ENCODE measurements at regions not wholly inside any gene's neighbourhood (a gene's known extent, or its start where the extent isn't known, plus 50 kb on each side); places are given as distances from the start of the nearest gene placed in this dataset.

DNA sequence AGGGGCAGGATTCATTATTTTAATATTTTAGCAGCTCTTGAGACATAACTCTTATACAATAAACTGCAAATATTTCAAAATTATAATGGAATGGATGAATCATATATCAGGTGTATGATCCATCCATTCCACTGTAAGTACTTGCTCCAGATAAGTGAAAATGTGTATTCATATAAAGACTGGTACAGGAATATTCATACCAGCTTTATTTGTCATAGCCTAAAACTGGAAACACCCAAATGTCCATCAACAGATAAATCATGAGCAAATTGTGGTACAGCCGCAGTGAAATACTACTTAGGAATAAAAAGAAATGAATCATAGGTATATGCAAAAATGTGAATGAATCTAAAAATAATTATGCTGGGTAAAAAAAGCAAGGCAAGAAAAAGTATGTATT is 263.6 kb upstream of the SYT10 start:
- Histone ChIP-seq H3K4me2 (ENCODE audit: low read length) (no peak overlapping the region), H3K9me3 (ENCODE audit: insufficient read depth, low read length) (no peaks in the 10 kb centered on the region)
- no peak for TF ChIP-seq EZH2phosphoT487 (IDR thresholded peaks at IDR 0.05; ENCODE audit: low read depth)
- TF ChIP-seq, protein P1, sequence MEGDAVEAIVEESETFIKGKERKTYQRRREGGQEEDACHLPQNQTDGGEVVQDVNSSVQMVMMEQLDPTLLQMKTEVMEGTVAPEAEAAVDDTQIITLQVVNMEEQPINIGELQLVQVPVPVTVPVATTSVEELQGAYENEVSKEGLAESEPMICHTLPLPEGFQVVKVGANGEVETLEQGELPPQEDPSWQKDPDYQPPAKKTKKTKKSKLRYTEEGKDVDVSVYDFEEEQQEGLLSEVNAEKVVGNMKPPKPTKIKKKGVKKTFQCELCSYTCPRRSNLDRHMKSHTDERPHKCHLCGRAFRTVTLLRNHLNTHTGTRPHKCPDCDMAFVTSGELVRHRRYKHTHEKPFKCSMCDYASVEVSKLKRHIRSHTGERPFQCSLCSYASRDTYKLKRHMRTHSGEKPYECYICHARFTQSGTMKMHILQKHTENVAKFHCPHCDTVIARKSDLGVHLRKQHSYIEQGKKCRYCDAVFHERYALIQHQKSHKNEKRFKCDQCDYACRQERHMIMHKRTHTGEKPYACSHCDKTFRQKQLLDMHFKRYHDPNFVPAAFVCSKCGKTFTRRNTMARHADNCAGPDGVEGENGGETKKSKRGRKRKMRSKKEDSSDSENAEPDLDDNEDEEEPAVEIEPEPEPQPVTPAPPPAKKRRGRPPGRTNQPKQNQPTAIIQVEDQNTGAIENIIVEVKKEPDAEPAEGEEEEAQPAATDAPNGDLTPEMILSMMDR (IDR thresholded peaks at IDR 0.05; ENCODE audit: low read depth, low read length) = no peak

DNA sequence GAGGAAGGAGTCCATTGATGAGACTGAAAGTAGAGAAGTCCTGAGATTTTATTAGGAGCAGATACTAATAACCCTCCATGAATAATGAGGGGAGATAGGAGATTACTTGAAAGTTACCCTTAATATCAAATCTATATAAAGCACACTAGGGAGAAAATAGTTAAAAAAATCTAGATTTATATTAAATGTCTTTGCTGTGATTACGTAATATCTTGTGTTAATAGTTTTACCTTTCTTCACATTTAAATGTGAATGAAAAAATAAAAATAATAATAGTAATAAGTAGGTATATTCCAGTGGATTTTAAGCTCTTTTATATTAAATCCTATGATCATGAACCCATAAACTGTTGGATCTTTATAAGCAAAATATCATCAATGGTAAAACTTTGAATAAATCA is 267.3 kb upstream of the SYT10 start:
- Histone ChIP-seq H3K4me3 (ENCODE audit: low read length) (no peak overlapping the region), H3K9ac (ENCODE audit: low read length) (no peak overlapping the region), H3K4me1 (ENCODE audit: low read length) (no peaks in the 10 kb centered on the region), H3K27me3 (ENCODE audit: low read depth, low read length) (no peaks in the 10 kb centered on the region), H3K4me2 (ENCODE audit: low read length) (no peak overlapping the region), H4K20me1 (ENCODE audit: insufficient read depth, low read length) (no peaks in the 10 kb centered on the region), H3K9me3 (ENCODE audit: insufficient read depth, low read length) (no peaks in the 10 kb centered on the region), H3K27ac (ENCODE audit: low read length) (no peak overlapping the region), H3K36me3 (replicated peaks; ENCODE audit: low read depth, low read length) (no peaks in the 10 kb centered on the region), H3K79me2 (ENCODE audit: low read length) (no peaks in the 10 kb centered on the region), H2AFZ (ENCODE audit: low read depth, low read length) (no peak overlapping the region)
- TF ChIP-seq, protein P1 (IDR thresholded peaks at IDR 0.05; ENCODE audit: low read depth, low read length) = no peak
- TF ChIP-seq EZH2phosphoT487 (IDR thresholded peaks at IDR 0.05; ENCODE audit: low read depth) = no peak

More for the DNA sequence above, 263.6 kb upstream of the SYT10 start:
- no peaks in the 10 kb centered on the region for H3K79me2 ChIP-seq (ENCODE audit: low read length)
- H3K4me1 ChIP-seq (ENCODE audit: low read length) = no peaks in the 10 kb centered on the region
- H3K9ac ChIP-seq (ENCODE audit: low read length) = no peak overlapping the region
- no peak overlapping the region for H3K4me3 ChIP-seq (ENCODE audit: low read length)
- no peaks in the 10 kb centered on the region for H3K36me3 ChIP-seq (replicated peaks; ENCODE audit: low read depth, low read length)
- no peaks in the 10 kb centered on the region for H3K27me3 ChIP-seq (ENCODE audit: low read depth, low read length)
- no peaks in the 10 kb centered on the region for H4K20me1 ChIP-seq (ENCODE audit: insufficient read depth, low read length)
- H3K27ac ChIP-seq (ENCODE audit: low read length) = no peak overlapping the region
- H2AFZ ChIP-seq (ENCODE audit: low read depth, low read length) = no peak overlapping the region

GRCh38 chr12:33708935-33709334 is 269.3 kb upstream of the SYT10 start:
- no peak overlapping the region for H3K9ac ChIP-seq (ENCODE audit: low read length)
- H3K4me2 ChIP-seq (ENCODE audit: low read length) = no peak overlapping the region
- H3K27ac ChIP-seq (ENCODE audit: low read length) = no peak overlapping the region
- no peaks in the 10 kb centered on the region for H4K20me1 ChIP-seq (ENCODE audit: insufficient read depth, low read length)
- TF ChIP-seq, protein P1 (IDR thresholded peaks at IDR 0.05; ENCODE audit: low read depth, low read length) = no peak
- no peak for TF ChIP-seq EZH2phosphoT487 (IDR thresholded peaks at IDR 0.05; ENCODE audit: low read depth)
- H2AFZ ChIP-seq (ENCODE audit: low read depth, low read length) = no peak overlapping the region
- no peaks in the 10 kb centered on the region for H3K9me3 ChIP-seq (ENCODE audit: insufficient read depth, low read length)
- no peak overlapping the region for H3K4me3 ChIP-seq (ENCODE audit: low read length)
- no peaks in the 10 kb centered on the region for H3K4me1 ChIP-seq (ENCODE audit: low read length)
- H3K79me2 ChIP-seq (ENCODE audit: low read length) = no peaks in the 10 kb centered on the region
- no peaks in the 10 kb centered on the region for H3K36me3 ChIP-seq (replicated peaks; ENCODE audit: low read depth, low read length)
- no peaks in the 10 kb centered on the region for H3K27me3 ChIP-seq (ENCODE audit: low read depth, low read length)

DNA sequence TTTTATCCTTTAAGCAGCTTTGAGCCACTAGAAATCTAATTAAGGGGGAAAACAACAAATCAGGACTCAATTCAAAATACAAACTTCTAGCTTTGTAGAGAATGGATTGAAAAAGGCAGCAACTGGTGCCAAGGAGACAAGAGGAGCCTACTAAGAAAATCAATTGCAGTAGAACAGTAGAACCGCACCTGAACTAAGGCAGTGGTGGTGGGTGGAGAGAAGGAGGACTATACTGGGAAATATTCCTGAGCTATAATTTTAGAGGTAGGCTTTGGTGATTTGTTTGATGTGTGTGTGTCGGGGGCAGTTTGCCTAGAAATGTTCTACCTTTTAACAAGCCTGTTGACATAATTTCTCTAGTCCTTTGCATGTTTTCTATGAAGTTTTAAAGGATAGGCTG is 270.9 kb upstream of the SYT10 start:
- Histone ChIP-seq H3K9me3 (ENCODE audit: insufficient read depth, low read length) (no peaks in the 10 kb centered on the region), H3K4me3 (ENCODE audit: low read length) (no peak overlapping the region), H3K4me1 (ENCODE audit: low read length) (no peaks in the 10 kb centered on the region), H3K27me3 (ENCODE audit: low read depth, low read length) (no peaks in the 10 kb centered on the region), H3K9ac (ENCODE audit: low read length) (no peak overlapping the region), H3K27ac (ENCODE audit: low read length) (no peak overlapping the region), H4K20me1 (ENCODE audit: insufficient read depth, low read length) (no peaks in the 10 kb centered on the region), H3K36me3 (replicated peaks; ENCODE audit: low read depth, low read length) (no peaks in the 10 kb centered on the region), H3K4me2 (ENCODE audit: low read length) (no peak overlapping the region), H2AFZ (ENCODE audit: low read depth, low read length) (no peak overlapping the region), H3K79me2 (ENCODE audit: low read length) (no peaks in the 10 kb centered on the region)
- TF ChIP-seq, protein P1 (IDR thresholded peaks at IDR 0.05; ENCODE audit: low read depth, low read length) = no peak
- no peak for TF ChIP-seq EZH2phosphoT487 (IDR thresholded peaks at IDR 0.05; ENCODE audit: low read depth)

All from OCI-LY3 (cell line).